22Rv1 (cell line): ENCODE measurements at regions not wholly inside any gene's neighbourhood (a gene's known extent, or its start where the extent isn't known, plus 50 kb on each side); places are given as distances from the start of the nearest gene placed in this dataset.

ENCODE experiments used
- CTCF ChIP-seq: fragments of 450-650 bp; IDR thresholded peaks from 2 replicates; pipeline ENCODE4 v1.5.1; 2017; ENCODE audit warnings: mild to moderate bottlenecking
- ZFX ChIP-seq: fragments of 450-650 bp; IDR thresholded peaks from 2 replicates; pipeline ENCODE4 v1.6.1; 2017; ENCODE audit warnings: antibody characterized with exemption, borderline replicate concordance

- no peak for TF ChIP-seq CTCF
- TF ChIP-seq ZFX = no peak
These were observed 106.9 kb upstream of the TIAM1 start for GRCh38 chr21:31450980-31451379.
